ENCODE measurements at regions not wholly inside any gene's neighbourhood (a gene's known extent, or its start where the extent isn't known, plus 50 kb on each side); places are given as distances from the start of the nearest gene placed in this dataset.

DNA sequence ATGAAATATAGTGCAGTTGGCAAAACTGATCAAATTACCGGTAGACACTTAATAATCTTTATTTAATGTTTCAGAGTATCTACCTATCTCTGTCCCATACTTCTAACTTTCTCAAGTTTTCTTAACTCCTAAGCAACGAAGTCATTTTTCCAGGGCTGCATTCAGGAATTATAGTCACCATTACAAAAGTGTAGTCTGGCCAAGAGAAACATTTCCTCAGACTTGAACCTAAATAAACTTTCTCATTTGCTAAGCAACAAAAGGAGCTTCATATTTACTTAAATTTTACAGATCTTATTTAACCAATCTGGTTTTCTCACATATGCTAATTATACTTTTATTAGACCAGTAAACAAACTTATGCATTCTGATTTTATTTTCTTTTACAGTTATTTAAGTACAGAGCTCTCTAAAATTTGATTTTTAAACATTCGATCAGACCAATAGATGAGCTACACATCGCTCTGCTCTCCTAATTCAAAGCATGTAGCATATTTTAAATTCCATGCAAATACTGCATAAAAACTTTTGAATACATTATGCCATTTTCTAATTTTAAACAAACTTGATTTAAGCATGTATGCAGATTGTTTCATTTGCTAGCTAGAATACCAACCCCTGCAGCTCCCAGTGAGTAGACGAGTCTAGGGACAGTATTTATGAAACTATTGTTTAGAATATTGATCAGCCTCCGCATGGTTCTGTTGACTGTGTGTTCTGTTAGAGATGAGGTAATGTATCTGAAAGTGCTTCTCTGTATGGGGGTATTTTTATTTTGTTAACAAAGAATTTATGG lies 201.4 kb downstream of the CHRM3 start:
- Histone ChIP-seq H3K4me3 (ENCODE audit: low read length) (no peak overlapping the region), H3K9me3 (replicated peaks; ENCODE audit: control insufficient read depth, low read depth, low read length) (no peaks in the 10 kb centered on the region), H3K36me3 (ENCODE audit: control insufficient read depth, insufficient read depth, low read length) (no peaks in the 10 kb centered on the region), H3K4me1 (ENCODE audit: control insufficient read depth, insufficient read depth, low read length) (no peaks in the 10 kb centered on the region), H3K27me3 (ENCODE audit: control insufficient read depth, insufficient read depth, low read length) (no peaks in the 10 kb centered on the region), H3K27ac (ENCODE audit: low read length) (no peak overlapping the region)
- DNase-seq = peak; percentile 42
- 65% methylated on average over 2 of the region's 6 CpGs for WGBS (ENCODE audit: insufficient coverage)

DNA sequence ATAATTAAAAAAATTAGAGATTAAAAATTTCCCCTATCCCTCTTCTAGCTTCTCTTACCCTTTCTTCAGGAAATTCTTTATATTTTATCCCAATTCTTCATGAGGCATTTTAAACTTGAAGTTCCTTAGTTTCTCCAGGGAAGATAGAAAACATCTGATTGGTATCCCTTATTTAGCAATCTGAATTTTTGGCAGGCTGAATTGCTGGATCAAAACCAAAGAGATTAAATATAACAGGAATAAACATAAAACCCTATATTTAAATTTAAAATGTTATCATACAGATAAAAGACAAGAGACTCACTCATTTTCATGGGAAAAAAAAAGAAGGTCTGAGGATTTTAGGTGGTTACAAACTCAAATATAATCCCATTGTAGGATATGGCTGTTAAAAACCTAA lies 204.2 kb downstream of the CHRM3 start:
- Histone ChIP-seq H3K27me3 (ENCODE audit: control insufficient read depth, insufficient read depth, low read length) (no peaks in the 10 kb centered on the region), H3K36me3 (ENCODE audit: control insufficient read depth, insufficient read depth, low read length) (no peaks in the 10 kb centered on the region), H3K4me3 (ENCODE audit: low read length) (no peak overlapping the region), H3K27ac (ENCODE audit: low read length) (no peak overlapping the region), H3K9me3 (replicated peaks; ENCODE audit: control insufficient read depth, low read depth, low read length) (no peaks in the 10 kb centered on the region), H3K4me1 (ENCODE audit: control insufficient read depth, insufficient read depth, low read length) (no peaks in the 10 kb centered on the region)
- DNase-seq = peak; percentile 18

DNA sequence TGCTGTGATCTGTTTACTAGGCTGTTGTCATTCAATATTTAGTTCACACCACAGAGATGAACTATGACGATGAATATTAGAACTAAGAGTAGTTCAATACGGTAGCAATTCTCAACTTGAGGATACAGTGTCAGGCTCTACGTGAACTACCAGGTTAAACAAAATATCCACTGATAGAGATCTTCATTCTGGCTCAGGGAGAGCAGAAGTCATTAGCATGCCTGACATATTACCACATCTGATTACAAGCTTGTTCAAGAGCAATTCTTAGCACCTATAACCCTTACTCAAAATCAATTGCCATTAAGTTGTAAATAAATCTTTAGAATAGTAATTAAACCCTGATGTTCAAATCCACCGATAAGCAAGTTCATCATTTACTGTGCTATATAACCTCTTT lies 207.2 kb downstream of the CHRM3 start:
- Histone ChIP-seq H3K27me3 (ENCODE audit: control insufficient read depth, insufficient read depth, low read length) (no peaks in the 10 kb centered on the region), H3K36me3 (ENCODE audit: control insufficient read depth, insufficient read depth, low read length) (no peaks in the 10 kb centered on the region), H3K9me3 (replicated peaks; ENCODE audit: control insufficient read depth, low read depth, low read length) (no peaks in the 10 kb centered on the region), H3K27ac (ENCODE audit: low read length) (no peak overlapping the region), H3K4me1 (ENCODE audit: control insufficient read depth, insufficient read depth, low read length) (no peaks in the 10 kb centered on the region), H3K4me3 (ENCODE audit: low read length) (no peak overlapping the region)
- no peak for DNase-seq
- 83% methylated on average over 1 of the region's 4 CpGs for WGBS (ENCODE audit: insufficient coverage)

DNA sequence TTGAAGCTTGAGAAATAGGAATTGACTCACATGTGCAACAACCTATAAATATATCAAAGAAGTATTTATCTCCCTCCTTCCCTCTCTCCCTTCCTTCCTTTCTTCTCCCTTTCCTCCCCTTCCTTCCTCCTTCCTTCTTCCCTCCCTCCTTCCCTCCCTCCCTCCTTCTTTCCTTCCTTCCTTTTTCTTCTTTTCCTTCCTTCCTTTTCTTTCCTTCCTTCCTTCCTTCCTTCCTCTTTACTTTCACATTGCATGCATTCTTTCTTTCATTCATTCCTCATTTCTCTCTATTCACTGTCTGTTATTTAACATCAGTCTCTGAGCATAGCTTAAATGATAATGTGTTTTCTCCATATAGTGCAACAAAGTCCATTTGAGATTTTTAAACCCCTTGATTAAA lies 214.2 kb downstream of the CHRM3 start:
- H3K9me3 ChIP-seq (replicated peaks; ENCODE audit: control insufficient read depth, low read depth, low read length) = no peaks in the 10 kb centered on the region
- H3K4me3 ChIP-seq (ENCODE audit: low read length) = no peak overlapping the region
- H3K36me3 ChIP-seq (ENCODE audit: control insufficient read depth, insufficient read depth, low read length) = no peaks in the 10 kb centered on the region
- DNase-seq = no peak
- no peaks in the 10 kb centered on the region for H3K4me1 ChIP-seq (ENCODE audit: control insufficient read depth, insufficient read depth, low read length)
- no peak overlapping the region for H3K27ac ChIP-seq (ENCODE audit: low read length)
- no peaks in the 10 kb centered on the region for H3K27me3 ChIP-seq (ENCODE audit: control insufficient read depth, insufficient read depth, low read length)

DNA sequence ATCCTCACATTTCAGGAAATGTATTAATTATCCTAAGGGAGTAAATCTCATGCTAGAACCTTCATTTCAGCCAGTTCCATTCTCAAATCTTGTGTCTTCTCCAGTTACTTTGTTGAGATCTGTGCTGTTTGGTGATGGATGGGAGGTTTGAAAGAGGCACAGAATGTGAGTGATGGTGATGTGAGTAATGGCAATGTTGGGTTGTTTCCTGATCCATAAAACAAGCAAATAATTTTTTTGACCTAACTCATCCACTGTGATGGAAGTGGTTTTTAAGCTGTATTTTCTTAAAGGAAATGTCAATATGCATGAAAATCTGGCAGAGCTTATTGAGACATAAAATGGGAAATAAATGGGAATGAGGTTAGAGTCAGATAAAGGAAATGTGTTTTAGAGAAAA lies 214.7 kb downstream of the CHRM3 start:
- Histone ChIP-seq H3K27me3 (ENCODE audit: control insufficient read depth, insufficient read depth, low read length) (no peaks in the 10 kb centered on the region), H3K4me1 (ENCODE audit: control insufficient read depth, insufficient read depth, low read length) (no peaks in the 10 kb centered on the region), H3K4me3 (ENCODE audit: low read length) (no peak overlapping the region), H3K36me3 (ENCODE audit: control insufficient read depth, insufficient read depth, low read length) (no peaks in the 10 kb centered on the region), H3K27ac (ENCODE audit: low read length) (no peak overlapping the region), H3K9me3 (replicated peaks; ENCODE audit: control insufficient read depth, low read depth, low read length) (no peaks in the 10 kb centered on the region)
- DNase-seq = no peak

DNA sequence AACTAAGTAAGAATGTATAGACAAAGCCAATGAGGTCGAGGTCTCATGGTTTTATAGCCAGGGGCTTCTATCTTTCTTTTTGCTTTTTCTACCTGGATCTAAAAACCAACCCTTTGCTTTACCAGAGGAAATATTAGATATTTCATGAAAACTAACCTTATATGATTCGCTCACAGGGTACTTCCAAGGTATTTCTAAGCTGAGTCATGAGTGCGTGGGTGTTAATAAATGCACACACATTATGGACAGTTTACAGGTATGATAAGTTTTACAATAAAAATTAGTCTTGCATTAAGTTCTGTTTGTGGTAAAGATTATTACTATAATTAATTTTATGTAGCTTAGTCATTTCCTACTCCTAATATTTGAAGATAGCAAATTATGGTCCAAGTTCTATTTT lies 217.2 kb downstream of the CHRM3 start:
- Histone ChIP-seq H3K9me3 (replicated peaks; ENCODE audit: control insufficient read depth, low read depth, low read length) (no peaks in the 10 kb centered on the region), H3K4me1 (ENCODE audit: control insufficient read depth, insufficient read depth, low read length) (no peaks in the 10 kb centered on the region), H3K4me3 (ENCODE audit: low read length) (no peak overlapping the region), H3K27me3 (ENCODE audit: control insufficient read depth, insufficient read depth, low read length) (no peaks in the 10 kb centered on the region), H3K36me3 (ENCODE audit: control insufficient read depth, insufficient read depth, low read length) (no peaks in the 10 kb centered on the region), H3K27ac (ENCODE audit: low read length) (no peak overlapping the region)
- no CpG with 5 or more reads among the region's 3 CpGs for WGBS (ENCODE audit: insufficient coverage)
- no peak for DNase-seq

DNA sequence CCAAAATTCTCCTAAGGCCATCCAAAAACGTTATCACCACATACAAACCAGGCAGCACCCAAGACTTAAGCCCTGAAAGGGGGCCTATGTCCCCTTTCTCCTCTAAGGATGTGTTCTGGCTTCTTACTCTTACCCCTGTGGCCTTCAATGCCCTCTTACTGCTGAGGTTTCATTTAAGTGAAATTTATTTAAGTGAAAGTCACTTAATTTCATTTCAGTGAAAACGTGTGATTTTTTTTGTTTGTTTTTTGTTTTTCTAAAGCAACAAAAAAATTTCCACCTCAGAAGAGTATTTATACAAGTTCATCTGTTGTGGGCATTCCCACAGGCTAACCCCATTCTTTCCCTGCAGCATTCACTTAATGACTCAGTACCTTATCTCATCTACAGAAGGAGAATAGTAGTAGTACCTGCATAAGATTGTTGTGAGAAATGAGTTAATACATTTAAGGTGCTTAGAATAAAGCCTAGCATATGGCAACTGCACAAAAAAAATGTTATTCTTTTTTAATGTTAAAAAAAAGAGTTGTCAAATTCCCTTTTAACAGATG lies 220.6 kb downstream of the CHRM3 start:
- no peak for DNase-seq
- Histone ChIP-seq H3K27ac (ENCODE audit: low read length) (no peak overlapping the region), H3K27me3 (ENCODE audit: control insufficient read depth, insufficient read depth, low read length) (no peaks in the 10 kb centered on the region), H3K36me3 (ENCODE audit: control insufficient read depth, insufficient read depth, low read length) (no peaks in the 10 kb centered on the region), H3K4me3 (ENCODE audit: low read length) (no peak overlapping the region), H3K4me1 (ENCODE audit: control insufficient read depth, insufficient read depth, low read length) (no peaks in the 10 kb centered on the region), H3K9me3 (replicated peaks; ENCODE audit: control insufficient read depth, low read depth, low read length) (no peaks in the 10 kb centered on the region)
- WGBS (ENCODE audit: insufficient coverage) = no CpG with 5 or more reads among the region's 2 CpGs

DNA sequence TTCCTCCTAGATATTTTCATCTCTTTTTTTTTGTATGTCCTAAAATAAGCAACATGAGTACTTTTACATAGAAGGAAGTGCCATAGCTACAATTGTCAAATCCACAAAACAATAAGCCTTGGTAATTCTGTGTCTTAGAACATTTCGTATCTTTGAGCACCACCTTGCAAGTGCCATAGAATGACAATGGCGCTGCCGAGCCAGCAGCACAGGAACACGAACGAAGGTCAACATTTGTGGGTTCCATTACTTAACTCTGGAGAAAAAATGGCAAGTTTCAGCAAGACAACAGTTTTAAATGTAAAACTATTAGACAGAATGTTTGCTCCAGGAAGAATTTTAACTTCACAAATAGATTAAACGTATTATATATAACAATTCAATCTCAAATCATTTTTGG lies 222.1 kb downstream of the CHRM3 start:
- Histone ChIP-seq H3K4me3 (ENCODE audit: low read length) (no peak overlapping the region), H3K27ac (ENCODE audit: low read length) (no peak overlapping the region), H3K4me1 (ENCODE audit: control insufficient read depth, insufficient read depth, low read length) (no peaks in the 10 kb centered on the region), H3K36me3 (ENCODE audit: control insufficient read depth, insufficient read depth, low read length) (no peaks in the 10 kb centered on the region), H3K9me3 (replicated peaks; ENCODE audit: control insufficient read depth, low read depth, low read length) (no peaks in the 10 kb centered on the region), H3K27me3 (ENCODE audit: control insufficient read depth, insufficient read depth, low read length) (no peaks in the 10 kb centered on the region)
- 94% methylated on average over 5 of the region's 6 CpGs for WGBS (ENCODE audit: insufficient coverage)
- no peak for DNase-seq

DNA sequence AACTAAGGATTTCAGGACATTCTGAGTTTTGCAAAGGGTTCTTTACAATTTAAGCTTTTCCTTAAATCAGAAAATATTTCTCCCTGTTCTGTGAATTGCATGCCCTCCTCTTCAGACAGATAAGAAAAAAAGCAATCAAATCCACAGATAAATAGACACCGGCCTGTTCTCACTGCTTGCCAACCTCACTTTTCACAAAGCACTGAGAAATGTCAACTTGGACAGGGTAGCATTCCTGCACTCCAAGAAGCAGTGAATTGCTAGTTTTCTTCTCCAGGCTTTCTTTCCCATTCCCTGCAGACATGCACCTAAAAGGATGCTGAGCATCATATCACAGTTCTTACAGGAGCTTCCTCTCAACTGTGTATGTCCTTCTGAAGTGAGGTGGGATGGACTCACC lies 226.0 kb downstream of the CHRM3 start:
- H3K36me3 ChIP-seq (ENCODE audit: control insufficient read depth, insufficient read depth, low read length) = no peaks in the 10 kb centered on the region
- 33% methylated on average over 1 of the region's 1 CpG for WGBS (ENCODE audit: insufficient coverage)
- peaks cover 4% of the 10 kb centered on the region for H3K4me1 ChIP-seq (ENCODE audit: control insufficient read depth, insufficient read depth, low read length)
- no peak overlapping the region for H3K4me3 ChIP-seq (ENCODE audit: low read length)
- no peaks in the 10 kb centered on the region for H3K9me3 ChIP-seq (replicated peaks; ENCODE audit: control insufficient read depth, low read depth, low read length)
- no peak for DNase-seq
- no peaks in the 10 kb centered on the region for H3K27me3 ChIP-seq (ENCODE audit: control insufficient read depth, insufficient read depth, low read length)
- no peak overlapping the region for H3K27ac ChIP-seq (ENCODE audit: low read length)

DNA sequence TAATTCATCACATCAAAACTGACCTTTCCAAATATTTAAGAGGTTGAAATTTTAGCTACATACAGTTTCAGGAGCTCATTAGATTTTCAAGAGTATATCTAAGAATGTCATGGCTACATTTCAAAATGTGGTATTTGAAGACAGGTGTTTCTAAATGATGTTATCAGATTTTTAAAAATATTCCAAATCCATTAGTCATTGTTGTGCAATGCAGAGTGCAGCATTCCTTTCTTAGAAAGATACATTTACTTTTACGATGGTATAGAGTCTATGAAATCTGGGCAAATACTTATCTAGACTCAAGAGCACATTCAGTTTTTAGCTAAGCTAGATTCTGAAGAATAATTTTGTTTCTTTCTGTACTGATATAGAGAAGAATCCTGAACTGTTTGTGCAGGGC lies 230.3 kb downstream of the CHRM3 start:
- H3K9me3 ChIP-seq (replicated peaks; ENCODE audit: control insufficient read depth, low read depth, low read length) = peaks cover 2% of the 10 kb centered on the region
- DNase-seq = no peak
- no peak overlapping the region for H3K27ac ChIP-seq (ENCODE audit: low read length)
- H3K4me3 ChIP-seq (ENCODE audit: low read length) = no peak overlapping the region
- H3K36me3 ChIP-seq (ENCODE audit: control insufficient read depth, insufficient read depth, low read length) = no peaks in the 10 kb centered on the region
- H3K27me3 ChIP-seq (ENCODE audit: control insufficient read depth, insufficient read depth, low read length) = no peaks in the 10 kb centered on the region
- WGBS (ENCODE audit: insufficient coverage) = no CpG with 5 or more reads among the region's 1 CpG
- peaks cover 11% of the 10 kb centered on the region for H3K4me1 ChIP-seq (ENCODE audit: control insufficient read depth, insufficient read depth, low read length)

DNA sequence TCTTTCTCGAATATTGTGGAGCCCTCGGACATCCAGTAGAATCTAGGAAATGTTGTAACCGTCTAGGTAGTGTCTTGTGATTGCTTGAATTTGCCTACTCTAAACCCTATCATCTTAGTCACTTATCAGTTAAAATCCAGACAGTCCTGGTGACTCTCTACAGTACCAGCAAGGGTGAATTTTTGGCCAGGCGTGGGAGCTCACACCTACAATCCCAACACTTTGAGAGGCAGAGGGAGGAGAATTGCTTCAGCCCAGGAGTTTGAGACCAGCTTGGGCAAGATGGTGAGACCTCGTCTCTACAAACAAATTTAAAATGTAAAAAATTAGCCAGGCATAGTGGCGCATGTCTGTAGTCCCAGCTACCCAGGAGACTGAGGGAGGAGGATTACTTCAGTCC lies 230.9 kb downstream of the CHRM3 start:
- no peaks in the 10 kb centered on the region for H3K27me3 ChIP-seq (ENCODE audit: control insufficient read depth, insufficient read depth, low read length)
- peaks cover 11% of the 10 kb centered on the region for H3K4me1 ChIP-seq (ENCODE audit: control insufficient read depth, insufficient read depth, low read length)
- no peak for DNase-seq
- no peaks in the 10 kb centered on the region for H3K36me3 ChIP-seq (ENCODE audit: control insufficient read depth, insufficient read depth, low read length)
- 60% methylated on average over 1 of the region's 6 CpGs for whole genome bisulfite sequencing (ENCODE audit: insufficient coverage)
- no peak overlapping the region for H3K27ac ChIP-seq (ENCODE audit: low read length)
- H3K9me3 ChIP-seq (replicated peaks; ENCODE audit: control insufficient read depth, low read depth, low read length) = peaks cover 5% of the 10 kb centered on the region
- H3K4me3 ChIP-seq (ENCODE audit: low read length) = no peak overlapping the region
